Stimulated activated CD4-positive, alpha-beta T cell treated with anti-CD3 and anti-CD28 coated beads, Interleukin-15, amount 100 ng/mL, for 48 hours (primary cell): ENCODE measurements at regions not wholly inside any gene's neighbourhood (a gene's known extent, or its start where the extent isn't known, plus 50 kb on each side); places are given as distances from the start of the nearest gene placed in this dataset.
"Not testable (repeated sequence)": the region's sequence is repeated elsewhere in the genome, so short reads cannot be mapped to it uniquely, and the experiment has no call there.

ENCODE experiments used
- DNase-seq, 2 donors: peaks; one replicate each; pipeline ENCODE4 v3.0.0-alpha.2; 2020; ENCODE audit warnings: low read depth in 2 of 2

DNA sequence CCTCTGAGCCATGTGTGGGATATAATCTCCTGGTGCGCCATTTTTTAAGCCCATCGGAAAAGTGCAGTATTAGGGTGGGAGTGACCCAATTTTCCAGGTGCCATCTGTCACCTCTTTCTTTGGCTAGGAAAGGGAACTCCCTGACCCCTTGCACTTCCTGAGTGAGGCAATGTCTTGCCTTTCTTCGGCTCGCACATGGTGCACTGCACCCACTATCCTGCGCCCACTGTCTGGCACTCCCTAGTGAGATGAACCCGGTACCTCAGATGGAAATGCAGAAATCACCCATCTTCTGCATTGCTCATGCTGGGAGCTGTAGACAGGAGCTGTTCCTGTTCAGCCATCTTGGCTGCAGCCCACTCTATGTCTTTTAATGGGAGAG lies 64.7 kb downstream of the OR13A1 start:
- not testable (repeated sequence) for DNase-seq
